ENCODE measurements at regions not wholly inside any gene's neighbourhood (a gene's known extent, or its start where the extent isn't known, plus 50 kb on each side); places are given as distances from the start of the nearest gene placed in this dataset.

DNA sequence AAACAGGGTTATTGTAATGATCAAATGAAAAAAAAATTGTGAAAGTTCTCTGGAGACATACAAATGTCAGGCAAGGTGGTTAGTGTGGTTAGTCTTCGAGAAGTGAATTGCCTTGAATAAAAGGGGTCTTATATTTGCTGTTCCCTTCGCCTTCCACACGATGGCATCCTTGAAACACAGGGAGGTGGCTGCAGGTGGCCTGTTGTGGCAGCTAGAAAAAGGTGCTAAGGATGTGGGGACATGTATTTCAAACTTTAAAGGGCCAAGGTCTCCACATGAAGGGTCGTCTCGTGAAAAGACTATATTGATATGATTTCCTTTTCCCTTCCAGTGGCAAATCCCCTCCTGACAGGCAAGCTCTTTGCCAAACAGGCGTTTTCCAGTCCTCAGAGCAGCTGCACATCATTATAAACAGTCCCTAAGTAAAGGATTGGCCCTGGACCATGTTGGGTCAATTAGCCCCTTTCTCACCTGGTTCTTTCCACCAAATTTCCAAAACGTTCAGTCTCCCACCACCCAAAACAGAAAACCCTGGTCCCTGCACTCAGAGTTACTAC lies 68.5 kb downstream of the COPS8 start:
- TF ChIP-seq CTCF (IDR thresholded peaks at IDR 0.05) (peak in 1 of 2 donors; percentile 25), POLR2AphosphoS5 (IDR thresholded peaks at IDR 0.05) (no peak), POLR2A (IDR thresholded peaks at IDR 0.05) (no peak)

All from suprapubic skin (tissue), 4 donors.